HEK293 (cell line): ENCODE measurements at regions not wholly inside any gene's neighbourhood (a gene's known extent, or its start where the extent isn't known, plus 50 kb on each side); places are given as distances from the start of the nearest gene placed in this dataset.

ENCODE experiments used
- AEBP2 ChIP-seq: fragments of 450-650 bp; formaldehyde crosslinking; IDR thresholded peaks from 2 replicates; pipeline ENCODE4 v1.5.1; 2016; ENCODE audit warnings: missing biosample characterization, missing genetic modification characterization, borderline replicate concordance
- BCL11A ChIP-seq: fragments of 450-650 bp; formaldehyde crosslinking; IDR thresholded peaks from 2 replicates; pipeline ENCODE4 v1.5.1; 2016; ENCODE audit warnings: low read depth, missing biosample characterization, missing genetic modification characterization
- ELK4 ChIP-seq: IDR thresholded peaks from 2 replicates; pipeline ENCODE4 v1.6.1; 2011; ENCODE audit warnings: mild to moderate bottlenecking, low read depth, low read length, borderline replicate concordance
- KLF16 ChIP-seq: fragments of 450-650 bp; formaldehyde crosslinking; IDR thresholded peaks from 2 replicates; pipeline ENCODE4 v1.5.1; 2017; ENCODE audit warnings: missing biosample characterization, missing genetic modification characterization
- PBX3 ChIP-seq: sonication (generic); formaldehyde crosslinking; IDR thresholded peaks from 2 replicates; pipeline ENCODE4 v1.8.1; 2022; ENCODE audit warnings: mild to moderate bottlenecking, moderate library complexity, missing genetic modification reagents
- PRDM10 ChIP-seq: fragments of 450-650 bp; formaldehyde crosslinking; IDR thresholded peaks from 2 replicates; pipeline ENCODE4 v1.5.1; 2016; ENCODE audit warnings: missing biosample characterization, missing genetic modification characterization
- PRDM6 ChIP-seq: fragments of 450-650 bp; formaldehyde crosslinking; IDR thresholded peaks from 2 replicates; pipeline ENCODE4 v1.5.1; 2017; ENCODE audit warnings: missing biosample characterization, missing genetic modification characterization
- SP3 ChIP-seq: fragments of 450-650 bp; formaldehyde crosslinking; IDR thresholded peaks from 2 replicates; pipeline ENCODE4 v1.5.1; 2016; ENCODE audit warnings: missing biosample characterization, missing genetic modification characterization
- TRIM28 ChIP-seq: IDR thresholded peaks from 2 replicates; pipeline ENCODE4 v1.6.1; 2011; ENCODE audit warnings: low read length, control low read depth, borderline replicate concordance
- TSHZ1 ChIP-seq: fragments of 450-650 bp; formaldehyde crosslinking; IDR thresholded peaks from 2 replicates; pipeline ENCODE4 v1.5.1; 2016; ENCODE audit warnings: missing biosample characterization, missing genetic modification characterization, borderline replicate concordance
- WT1 ChIP-seq: fragments of 450-650 bp; formaldehyde crosslinking; IDR thresholded peaks from 2 replicates; pipeline ENCODE4 v1.5.1; 2016; ENCODE audit warnings: missing biosample characterization, missing genetic modification characterization
- ZNF112 ChIP-seq: fragments of 450-650 bp; formaldehyde crosslinking; IDR thresholded peaks from 2 replicates; pipeline ENCODE4 v1.5.0; 2017; ENCODE audit warnings: missing biosample characterization, missing genetic modification characterization
- ZNF2 ChIP-seq: fragments of 450-650 bp; formaldehyde crosslinking; IDR thresholded peaks from 2 replicates; pipeline ENCODE4 v1.5.1; 2016; ENCODE audit warnings: missing biosample characterization, missing genetic modification characterization
- ZNF335 ChIP-seq: fragments of 450-650 bp; formaldehyde crosslinking; conservative IDR thresholded peaks from 2 replicates; pipeline ENCODE4 v1.5.1; 2016; ENCODE audit warnings: missing biosample characterization, missing genetic modification characterization
- ZNF394 ChIP-seq: fragments of 450-650 bp; formaldehyde crosslinking; IDR thresholded peaks from 2 replicates; pipeline ENCODE4 v1.5.1; 2016; ENCODE audit warnings: missing biosample characterization, missing genetic modification characterization, mild to moderate bottlenecking, moderate library complexity, borderline replicate concordance
- ZNF514 ChIP-seq: fragments of 450-650 bp; formaldehyde crosslinking; IDR thresholded peaks from 2 replicates; pipeline ENCODE4 v1.5.1; 2016; ENCODE audit warnings: missing biosample characterization, missing genetic modification characterization
- ZNF530 ChIP-seq: fragments of 450-650 bp; formaldehyde crosslinking; IDR thresholded peaks from 2 replicates; pipeline ENCODE4 v1.5.1; 2016; ENCODE audit warnings: low read depth, missing biosample characterization, missing genetic modification characterization
- ZNF596 ChIP-seq: fragments of 450-650 bp; IDR thresholded peaks from 2 replicates; pipeline ENCODE4 v1.5.0; 2018; ENCODE audit warnings: missing biosample characterization, mild to moderate bottlenecking, missing genetic modification characterization, moderate library complexity
- ZNF610 ChIP-seq: fragments of 450-650 bp; formaldehyde crosslinking; IDR thresholded peaks from 2 replicates; pipeline ENCODE4 v1.5.1; 2016; ENCODE audit warnings: missing biosample characterization, missing genetic modification characterization, borderline replicate concordance
- ZNF707 ChIP-seq: fragments of 450-650 bp; formaldehyde crosslinking; IDR thresholded peaks from 2 replicates; pipeline ENCODE4 v1.5.1; 2016; ENCODE audit warnings: missing biosample characterization, missing genetic modification characterization
- ZNF768 ChIP-seq: fragments of 450-650 bp; formaldehyde crosslinking; IDR thresholded peaks from 2 replicates; pipeline ENCODE4 v1.5.1; 2018; ENCODE audit warnings: missing biosample characterization, mild to moderate bottlenecking, missing genetic modification characterization
- ZNF837 ChIP-seq: fragments of 450-650 bp; formaldehyde crosslinking; IDR thresholded peaks from 2 replicates; pipeline ENCODE4 v1.5.1; 2016; ENCODE audit warnings: missing biosample characterization, missing genetic modification characterization

GRCh38 chr6:26311012-26311384, 54.0 kb upstream of the BTN3A2 start (continued):
- no peak for TF ChIP-seq KLF16 (tag by site-specific recombination)
- TF ChIP-seq BCL11A (tag by site-specific recombination): peak; percentile 66; the same call in 1 of the 2 replicates
- TF ChIP-seq PRDM6: no peak
- TF ChIP-seq ELK4: no peak
- TF ChIP-seq ZNF112 (tag by site-specific recombination): no peak
- no peak for TF ChIP-seq ZNF610 (tag by site-specific recombination)
- TF ChIP-seq TRIM28: no peak
- TF ChIP-seq AEBP2: no peak
- TF ChIP-seq ZNF530 (tag by site-specific recombination): no peak
- TF ChIP-seq ZNF768: 0 out of 2 replicates have a peak, but pooled peaks have one; percentile 43
- no peak for TF ChIP-seq ZNF514 (tag by site-specific recombination)
- TF ChIP-seq ZNF707 (tag by site-specific recombination): no peak
- no peak for TF ChIP-seq ZNF596
- no peak for TF ChIP-seq ZNF2
- TF ChIP-seq ZNF335: no peak
- TF ChIP-seq ZNF394 (tag by site-specific recombination): no peak
- peak; percentile 35; the same call in 1 of the 2 replicates for TF ChIP-seq WT1 (tag by site-specific recombination)
- no peak for TF ChIP-seq TSHZ1 (tag by site-specific recombination)
- TF ChIP-seq SP3: no peak
- TF ChIP-seq PBX3 (CRISPR knock-in tag): no peak
- no peak for TF ChIP-seq PRDM10
- TF ChIP-seq ZNF837 (tag by site-specific recombination): no peak
- TF ChIP-seq, all 188 proteins: peak for 23
